Mesodermal cell (in vitro differentiated cells): ENCODE measurements at regions not wholly inside any gene's neighbourhood (a gene's known extent, or its start where the extent isn't known, plus 50 kb on each side); places are given as distances from the start of the nearest gene placed in this dataset.
"Not testable (repeated sequence)": the region's sequence is repeated elsewhere in the genome, so short reads cannot be mapped to it uniquely, and the experiment has no call there.

Experiments
- H3K27ac ChIP-seq: 2 replicates; pipeline ENCODE4 v1.7.0; 2013; ENCODE audit warnings: mild to moderate bottlenecking, low read depth, low read length, moderate library complexity; ENCODE audit not compliant: severe bottlenecking
- H3K36me3 ChIP-seq: 2 replicates; pipeline ENCODE4 v1.7.1; 2013; ENCODE audit warnings: mild to moderate bottlenecking, low read length, moderate library complexity; ENCODE audit not compliant: control insufficient read depth, insufficient read depth
- H3K4me1 ChIP-seq: one replicate; pipeline ENCODE4 v1.7.1; 2013; ENCODE audit warnings: mild to moderate bottlenecking, low read length; ENCODE audit not compliant: insufficient read depth, control insufficient read depth, poor library complexity, severe bottlenecking
- H3K4me3 ChIP-seq: 2 replicates; pipeline ENCODE4 v1.7.0; 2013; ENCODE audit warnings: low read length, control low read depth, mild to moderate bottlenecking; ENCODE audit not compliant: insufficient read depth, poor library complexity, severe bottlenecking; ENCODE audit errors: extremely low read depth
- H3K9me3 ChIP-seq: 2 replicates; pipeline ENCODE4 v1.7.1; 2013; ENCODE audit warnings: mild to moderate bottlenecking, low read length, moderate library complexity; ENCODE audit not compliant: control insufficient read depth
- WGBS, 2 experiments: methylation state at CpG; one replicate each; pipeline ENCODE4 v1.1.5; 2013; ENCODE audit warnings: missing lambda C conversion rate in 2 of 2; ENCODE audit not compliant: insufficient coverage in 2 of 2; 5-methylcytosine and 5-hydroxymethylcytosine counted together

DNA sequence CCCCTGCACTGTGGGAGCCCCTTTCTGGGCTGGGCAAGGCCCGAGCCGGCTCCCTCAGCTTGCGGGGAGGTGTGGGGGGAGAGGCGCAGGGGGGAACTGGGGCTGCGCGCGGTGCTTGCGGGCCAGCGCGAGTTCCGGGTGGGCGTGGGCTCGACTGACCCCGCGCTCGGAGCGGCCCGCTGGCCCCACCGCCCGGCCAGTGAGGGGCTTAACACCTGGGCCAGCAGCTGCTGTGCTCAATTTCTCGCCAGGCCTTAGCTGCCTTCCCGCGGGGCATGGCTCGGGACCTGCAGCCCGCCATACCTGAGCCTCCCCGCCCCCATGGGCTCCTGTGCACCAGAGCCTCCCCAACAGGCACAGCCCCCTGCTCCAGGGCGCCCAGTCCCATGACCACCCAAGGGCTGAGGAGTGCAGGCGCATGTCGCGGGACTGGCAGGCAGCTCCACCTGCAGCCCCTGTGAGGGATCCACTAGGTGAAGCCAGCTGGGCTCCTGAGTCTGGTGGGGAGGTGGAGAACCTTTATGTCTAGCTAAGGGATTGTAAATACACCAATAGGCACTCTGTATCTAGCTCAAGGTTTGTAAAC is 122.8 kb upstream of the FAT4 start:
- H3K4me1 ChIP-seq, H3K4me3 ChIP-seq, H3K27ac ChIP-seq, H3K9me3 ChIP-seq, H3K36me3 ChIP-seq: not testable (repeated sequence)
- 96 to 97% methylated on average over 17 to 25 of the region's 30 CpGs for WGBS, 2 experiments

DNA sequence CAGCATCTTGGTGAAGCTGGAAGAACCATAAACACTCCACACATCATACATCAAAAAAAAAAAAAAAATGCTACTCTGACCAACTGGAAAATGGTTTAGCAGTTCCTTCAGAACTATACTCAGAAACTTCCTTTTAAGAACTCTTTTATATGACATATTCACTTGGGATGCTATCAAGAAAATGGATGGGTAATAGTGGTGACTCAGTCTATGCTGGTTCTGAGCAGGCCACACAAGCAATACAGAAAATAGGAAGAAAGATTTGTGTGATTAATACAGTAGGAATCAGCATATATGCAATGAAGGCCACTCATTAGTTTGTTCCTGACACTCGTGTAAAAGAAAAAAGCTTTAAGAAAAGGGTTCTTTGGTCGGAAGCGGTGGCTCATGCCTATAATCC is 123.5 kb upstream of the FAT4 start:
- H3K4me1 ChIP-seq = no peaks in the 10 kb centered on the region
- 97 to 98% methylated on average over 3 of the region's 3 CpGs for WGBS, 2 experiments

DNA sequence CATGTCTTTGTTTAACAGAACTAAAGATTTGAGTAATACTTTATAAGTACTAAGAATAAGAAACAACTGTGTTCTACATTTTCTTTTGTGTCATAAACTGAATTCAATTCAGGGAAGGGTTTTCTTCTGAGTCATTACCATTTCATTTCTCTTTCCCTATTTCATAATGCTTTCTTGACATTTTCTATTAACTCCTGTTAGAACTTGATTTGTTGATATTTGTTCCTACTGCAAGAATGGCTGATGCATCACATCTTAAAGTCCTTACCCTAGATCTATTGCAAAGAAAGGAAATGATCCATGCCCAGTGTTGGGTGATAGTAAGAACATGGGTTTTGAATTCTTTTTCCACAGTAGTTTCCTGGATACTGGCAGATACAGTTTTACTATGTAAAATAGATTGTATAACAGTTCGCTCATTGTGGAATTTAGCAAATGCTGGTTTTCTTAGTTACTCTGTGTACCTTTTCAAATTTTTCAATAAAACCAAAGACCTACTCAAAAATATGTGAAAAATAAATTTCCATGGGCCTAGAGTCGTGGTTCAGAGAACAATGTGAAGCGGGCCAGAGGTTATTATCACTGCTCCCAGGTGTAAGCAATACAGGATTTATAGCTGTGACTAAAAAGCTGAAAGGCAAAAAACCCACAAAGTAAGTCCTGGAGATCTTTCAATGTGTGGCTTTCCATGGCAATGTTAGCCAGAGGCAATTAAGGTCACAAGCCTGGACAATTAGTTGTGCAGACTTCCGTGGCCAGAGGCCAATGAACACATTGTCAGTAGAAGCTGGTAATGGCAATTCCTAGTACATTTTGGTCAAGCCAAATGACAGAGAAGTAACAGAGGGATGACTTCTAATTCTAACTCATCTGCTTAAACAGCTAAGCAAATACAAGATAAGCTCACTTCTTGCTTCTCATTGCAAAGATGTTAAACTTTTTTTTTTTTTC is 127.3 kb upstream of the FAT4 start:
- Histone ChIP-seq H3K9me3 (no peaks in the 10 kb centered on the region), H3K4me1 (no peaks in the 10 kb centered on the region), H3K36me3 (no peaks in the 10 kb centered on the region), H3K27ac (no peak overlapping the region), H3K4me3 (no peak overlapping the region)
- WGBS, 2 experiments = 83 to 100% methylated on average over 1 to 3 of the region's 4 CpGs

More for the DNA sequence above, 123.5 kb upstream of the FAT4 start:
- Histone ChIP-seq H3K27ac (no peak overlapping the region), H3K36me3 (no peaks in the 10 kb centered on the region), H3K4me3 (no peak overlapping the region), H3K9me3 (no peaks in the 10 kb centered on the region)

DNA sequence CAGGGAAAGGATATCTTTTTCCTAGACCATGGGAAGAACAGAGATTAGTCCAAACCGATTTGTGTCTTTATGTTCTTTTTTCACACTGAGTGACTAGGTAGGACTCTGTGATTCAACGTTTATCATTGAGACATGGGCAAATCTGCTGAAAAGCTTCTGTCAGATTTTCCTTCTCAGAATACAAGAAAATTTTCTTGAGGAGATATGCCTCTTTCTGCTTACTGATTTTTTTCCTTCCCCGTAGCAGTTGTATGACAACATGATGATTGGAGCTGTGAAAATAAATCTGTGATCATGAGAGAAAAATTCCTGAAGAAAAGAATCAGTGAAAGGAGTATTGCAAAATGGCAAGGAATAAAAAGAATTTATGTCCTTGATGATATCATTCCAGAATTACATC is 130.6 kb upstream of the FAT4 start:
- Histone ChIP-seq H3K9me3 (no peaks in the 10 kb centered on the region), H3K4me1 (no peaks in the 10 kb centered on the region), H3K36me3 (no peaks in the 10 kb centered on the region), H3K27ac (no peak overlapping the region), H3K4me3 (no peak overlapping the region)
- whole genome bisulfite sequencing, 2 experiments = 90 to 91% methylated on average over 2 of the region's 3 CpGs

DNA sequence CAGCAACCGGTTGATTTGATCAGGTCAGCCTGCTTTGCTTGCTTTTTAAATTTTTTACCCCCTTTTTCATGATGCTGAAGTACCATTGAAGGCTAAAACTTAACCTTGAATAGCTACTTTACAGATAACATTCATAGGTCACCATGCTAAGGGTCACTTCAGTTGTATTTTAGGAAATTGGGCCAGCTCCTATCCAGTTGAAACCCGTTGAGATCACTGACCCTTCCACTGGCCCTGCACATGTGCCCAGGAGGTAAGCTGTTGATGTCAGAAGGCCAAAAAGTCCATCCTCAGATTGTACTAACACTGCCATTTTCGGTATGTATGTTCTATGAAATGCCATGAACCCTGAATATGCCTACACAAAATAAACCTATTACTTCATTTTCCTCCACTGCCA is 133.0 kb upstream of the FAT4 start:
- no peak overlapping the region for H3K4me3 ChIP-seq
- 92 to 98% methylated on average over 3 of the region's 3 CpGs for WGBS, 2 experiments
- H3K27ac ChIP-seq = no peak overlapping the region
- H3K4me1 ChIP-seq = no peaks in the 10 kb centered on the region
- H3K9me3 ChIP-seq = no peaks in the 10 kb centered on the region
- no peaks in the 10 kb centered on the region for H3K36me3 ChIP-seq

DNA sequence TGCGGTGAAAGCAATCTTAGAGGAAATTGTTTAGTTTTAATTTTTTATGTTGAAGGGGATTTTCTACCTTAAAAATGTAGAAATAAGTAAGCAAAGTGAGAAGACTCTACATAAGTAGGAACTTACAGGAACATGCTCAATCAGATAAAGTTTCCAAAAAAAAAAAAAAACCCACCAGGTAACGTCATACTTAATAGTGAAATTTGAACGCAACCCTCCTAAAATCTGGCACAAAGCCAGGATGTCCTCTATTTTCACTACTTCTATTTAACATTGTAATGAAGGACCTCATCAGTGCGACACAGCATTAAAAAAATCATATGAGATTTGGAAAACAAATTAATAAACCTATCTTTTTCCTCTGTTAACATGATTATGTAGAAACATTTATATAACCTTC is 135.0 kb upstream of the FAT4 start:
- no CpG with 5 or more reads among the region's 4 CpGs for WGBS, 2 experiments
- no peaks in the 10 kb centered on the region for H3K4me1 ChIP-seq

DNA sequence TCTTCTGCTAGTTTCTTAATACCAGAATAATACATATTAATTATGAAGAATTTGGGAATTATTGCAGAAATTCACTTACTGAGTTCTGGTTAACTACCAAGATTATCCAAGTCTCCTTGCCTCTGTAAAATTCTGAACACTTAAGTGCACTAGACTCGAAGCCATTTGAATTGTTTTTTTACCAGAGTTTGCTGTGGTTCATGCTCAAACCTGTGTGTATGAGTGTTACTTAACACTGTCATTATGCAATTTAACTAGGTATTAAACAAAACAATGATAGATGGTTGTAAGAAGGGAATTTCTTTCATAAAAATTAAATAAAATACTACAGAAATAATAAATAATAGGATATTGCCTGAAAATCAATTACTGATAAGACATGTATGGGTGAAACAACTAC is 145.6 kb upstream of the FAT4 start:
- Histone ChIP-seq H3K9me3 (no peaks in the 10 kb centered on the region), H3K4me1 (no peaks in the 10 kb centered on the region), H3K4me3 (no peak overlapping the region), H3K36me3 (no peaks in the 10 kb centered on the region), H3K27ac (no peak overlapping the region)
- no CpG with 5 or more reads among the region's 1 CpG for WGBS, 2 experiments

More for the DNA sequence above, 135.0 kb upstream of the FAT4 start:
- Histone ChIP-seq H3K27ac (no peak overlapping the region), H3K4me3 (no peak overlapping the region), H3K36me3 (no peaks in the 10 kb centered on the region), H3K9me3 (no peaks in the 10 kb centered on the region)

DNA sequence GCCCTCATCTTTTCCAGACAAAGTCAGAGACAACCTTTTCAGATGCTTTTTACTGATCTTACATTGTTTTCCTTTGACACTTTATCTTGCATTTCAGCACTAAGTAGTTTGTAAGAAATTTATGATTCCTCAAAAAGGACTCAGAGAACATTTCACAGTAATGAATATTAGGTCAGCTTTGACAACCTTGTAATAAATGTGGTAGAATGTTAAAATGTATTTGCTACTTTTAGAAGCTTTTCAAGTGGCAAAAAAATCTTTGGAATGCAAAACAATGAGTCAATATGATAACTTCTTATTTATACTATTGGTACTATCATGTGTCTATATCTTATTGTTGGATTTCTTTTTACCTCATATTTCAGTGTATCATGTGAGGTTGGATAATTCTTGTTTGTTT is 146.2 kb upstream of the FAT4 start:
- Histone ChIP-seq H3K4me1 (no peaks in the 10 kb centered on the region), H3K9me3 (no peaks in the 10 kb centered on the region), H3K4me3 (no peak overlapping the region), H3K36me3 (no peaks in the 10 kb centered on the region), H3K27ac (no peak overlapping the region)

DNA sequence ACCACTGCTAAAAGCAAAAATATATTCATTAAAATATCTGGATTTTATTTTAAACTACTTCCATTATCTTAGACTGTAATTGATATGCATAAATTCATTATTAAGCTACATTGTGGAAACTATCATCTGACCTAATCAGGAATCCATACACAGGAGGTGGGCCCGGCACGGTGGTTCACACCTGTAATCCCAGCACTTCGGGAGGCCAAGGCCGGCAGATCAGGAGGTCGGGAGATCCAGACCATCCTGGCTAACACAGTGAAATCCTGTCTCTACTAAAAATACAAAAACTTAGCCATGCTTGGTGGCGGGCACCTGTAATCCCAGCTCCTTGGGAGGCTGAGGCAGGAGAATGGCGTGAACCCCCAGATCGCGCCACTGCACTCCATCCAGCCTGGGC is 148.7 kb upstream of the FAT4 start:
- not testable (repeated sequence) for H3K4me3 ChIP-seq, H3K36me3 ChIP-seq, H3K4me1 ChIP-seq, H3K9me3 ChIP-seq, H3K27ac ChIP-seq
- 81 to 98% methylated on average over 7 to 9 of the region's 9 CpGs for WGBS, 2 experiments

DNA sequence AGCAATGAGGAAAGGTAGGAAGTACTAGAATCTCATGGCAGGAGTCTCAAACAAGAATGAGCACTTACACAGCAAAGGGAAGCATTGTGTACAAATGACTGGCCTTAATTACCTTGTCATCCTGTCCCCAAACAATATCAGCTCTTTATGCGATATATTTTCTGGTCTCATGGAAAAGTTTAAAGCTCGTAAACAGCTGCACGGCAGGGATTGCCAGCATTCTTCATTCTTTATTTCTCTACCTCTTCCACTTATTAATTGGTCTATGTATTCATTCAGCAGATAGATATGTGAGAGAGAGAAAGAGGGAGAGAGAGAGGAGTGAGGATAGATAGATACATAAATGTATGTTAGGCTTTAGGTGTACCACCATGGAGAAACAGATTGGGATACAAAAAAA is 155.8 kb upstream of the FAT4 start:
- Histone ChIP-seq H3K9me3 (no peaks in the 10 kb centered on the region), H3K27ac (no peak overlapping the region), H3K4me3 (no peak overlapping the region), H3K4me1 (no peaks in the 10 kb centered on the region), H3K36me3 (no peaks in the 10 kb centered on the region)
- WGBS, 2 experiments = 80% methylated on average over 1 of the region's 3 CpGs; no CpG with 5 or more reads in 1 of the 2 experiments

DNA sequence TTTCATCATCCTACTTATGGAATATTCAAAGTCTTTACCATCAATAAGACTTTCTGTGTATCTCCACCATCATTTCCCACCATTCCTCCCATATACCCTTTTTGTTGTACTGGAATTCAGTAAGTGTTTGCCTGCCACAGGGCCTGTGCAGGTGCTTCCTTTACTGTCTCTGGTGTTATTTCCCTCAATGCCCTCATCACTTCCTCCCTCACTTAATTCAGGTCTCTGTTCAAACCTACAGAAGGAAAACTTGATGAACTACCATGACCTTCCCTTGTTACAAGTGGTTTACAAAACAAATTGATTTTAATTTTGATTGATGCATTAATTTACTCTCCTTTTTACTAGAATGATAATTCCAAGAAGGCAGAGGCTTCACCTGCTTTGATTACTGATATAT is 159.5 kb upstream of the FAT4 start:
- no peak overlapping the region for H3K27ac ChIP-seq
- H3K9me3 ChIP-seq = no peaks in the 10 kb centered on the region
- no peaks in the 10 kb centered on the region for H3K36me3 ChIP-seq
- H3K4me1 ChIP-seq = no peaks in the 10 kb centered on the region
- H3K4me3 ChIP-seq = no peak overlapping the region
